ENCODE measurements at regions not wholly inside any gene's neighbourhood (a gene's known extent, or its start where the extent isn't known, plus 50 kb on each side); places are given as distances from the start of the nearest gene placed in this dataset.
"Not testable (repeated sequence)": the region's sequence is repeated elsewhere in the genome, so short reads cannot be mapped to it uniquely, and the experiment has no call there.

DNA sequence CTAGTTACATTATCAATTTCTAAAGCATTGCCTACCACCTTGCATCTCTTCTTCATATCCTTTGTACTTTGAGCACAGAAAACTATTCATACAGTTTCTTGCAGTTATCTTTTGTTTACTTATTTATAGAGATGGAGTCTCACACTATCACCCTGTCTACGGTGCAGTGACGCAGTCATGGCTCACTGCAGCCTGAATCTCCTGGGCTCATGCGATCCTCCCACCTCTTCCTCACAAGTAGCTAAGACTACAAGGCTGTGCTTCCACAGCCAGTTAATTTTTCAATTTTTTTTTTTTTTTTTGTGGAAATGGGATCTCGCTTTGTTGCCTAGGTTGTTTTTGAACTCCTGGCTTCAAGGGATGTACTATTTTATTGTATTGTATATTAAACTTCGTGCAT lies 158.0 kb downstream of the TTC6 start:
- Histone ChIP-seq H3K36me3 (ENCODE audit: control insufficient read depth in 2 of 2, insufficient read depth in 1 of 2, low read length in 2 of 2) (no peaks in the 10 kb centered on the region), H3K27ac (ENCODE audit: extremely low read depth, low read depth, low read length) (no peak overlapping the region), H3K4me3 (ENCODE audit: low read depth, low read length) (no peak overlapping the region), H3K9me3 (ENCODE audit: control insufficient read depth, insufficient read depth, low read depth, low read length) (no peaks in the 10 kb centered on the region), H3K4me1 (ENCODE audit: control insufficient read depth, insufficient read depth, low read length) (no peaks in the 10 kb centered on the region)
- ChIA-PET CTCF (no interaction called here), POLR2A (no interaction called here)
- TF ChIP-seq ZNF639 (tag by site-specific recombination; IDR thresholded peaks at IDR 0.05): no peak
- TF ChIP-seq ZNF37A (tag by site-specific recombination; IDR thresholded peaks at IDR 0.05): no peak
- no peak for TF ChIP-seq ZNF664 (tag by site-specific recombination; IDR thresholded peaks at IDR 0.05)
- no peak for TF ChIP-seq ZNF558 (tag by site-specific recombination; IDR thresholded peaks at IDR 0.05)
- no peak for TF ChIP-seq ZEB2 (tag by site-specific recombination; IDR thresholded peaks at IDR 0.05)
- no peak for TF ChIP-seq BCL11B (tag by site-specific recombination; IDR thresholded peaks at IDR 0.05; ENCODE audit: low read depth)
- no peak for TF ChIP-seq ZNF549 (tag by site-specific recombination; IDR thresholded peaks at IDR 0.05)
- TF ChIP-seq, protein P1, sequence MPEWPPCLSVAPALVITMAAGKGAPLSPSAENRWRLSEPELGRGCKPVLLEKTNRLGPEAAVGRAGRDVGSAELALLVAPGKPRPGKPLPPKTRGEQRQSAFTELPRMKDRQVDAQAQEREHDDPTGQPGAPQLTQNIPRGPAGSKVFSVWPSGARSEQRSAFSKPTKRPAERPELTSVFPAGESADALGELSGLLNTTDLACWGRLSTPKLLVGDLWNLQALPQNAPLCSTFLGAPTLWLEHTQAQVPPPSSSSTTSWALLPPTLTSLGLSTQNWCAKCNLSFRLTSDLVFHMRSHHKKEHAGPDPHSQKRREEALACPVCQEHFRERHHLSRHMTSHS (tag by site-specific recombination; IDR thresholded peaks at IDR 0.05): no peak
- TF ChIP-seq ZNF555 (tag by site-specific recombination; conservative IDR thresholded peaks at IDR 0.05): no peak
- TF ChIP-seq, protein P2, sequence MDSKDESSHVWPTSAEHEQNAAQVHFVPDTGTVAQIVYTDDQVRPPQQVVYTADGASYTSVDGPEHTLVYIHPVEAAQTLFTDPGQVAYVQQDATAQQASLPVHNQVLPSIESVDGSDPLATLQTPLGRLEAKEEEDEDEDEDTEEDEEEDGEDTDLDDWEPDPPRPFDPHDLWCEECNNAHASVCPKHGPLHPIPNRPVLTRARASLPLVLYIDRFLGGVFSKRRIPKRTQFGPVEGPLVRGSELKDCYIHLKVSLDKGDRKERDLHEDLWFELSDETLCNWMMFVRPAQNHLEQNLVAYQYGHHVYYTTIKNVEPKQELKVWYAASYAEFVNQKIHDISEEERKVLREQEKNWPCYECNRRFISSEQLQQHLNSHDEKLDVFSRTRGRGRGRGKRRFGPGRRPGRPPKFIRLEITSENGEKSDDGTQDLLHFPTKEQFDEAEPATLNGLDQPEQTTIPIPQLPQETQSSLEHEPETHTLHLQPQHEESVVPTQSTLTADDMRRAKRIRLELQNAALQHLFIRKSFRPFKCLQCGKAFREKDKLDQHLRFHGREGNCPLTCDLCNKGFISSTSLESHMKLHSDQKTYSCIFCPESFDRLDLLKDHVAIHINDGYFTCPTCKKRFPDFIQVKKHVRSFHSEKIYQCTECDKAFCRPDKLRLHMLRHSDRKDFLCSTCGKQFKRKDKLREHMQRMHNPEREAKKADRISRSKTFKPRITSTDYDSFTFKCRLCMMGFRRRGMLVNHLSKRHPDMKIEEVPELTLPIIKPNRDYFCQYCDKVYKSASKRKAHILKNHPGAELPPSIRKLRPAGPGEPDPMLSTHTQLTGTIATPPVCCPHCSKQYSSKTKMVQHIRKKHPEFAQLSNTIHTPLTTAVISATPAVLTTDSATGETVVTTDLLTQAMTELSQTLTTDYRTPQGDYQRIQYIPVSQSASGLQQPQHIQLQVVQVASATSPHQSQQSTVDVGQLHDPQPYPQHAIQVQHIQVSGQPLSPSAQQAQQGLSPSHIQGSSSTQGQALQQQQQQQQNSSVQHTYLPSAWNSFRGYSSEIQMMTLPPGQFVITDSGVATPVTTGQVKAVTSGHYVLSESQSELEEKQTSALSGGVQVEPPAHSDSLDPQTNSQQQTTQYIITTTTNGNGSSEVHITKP (tag by site-specific recombination; IDR thresholded peaks at IDR 0.05): no peak
- TF ChIP-seq ZNF174 (tag by site-specific recombination; IDR thresholded peaks at IDR 0.05): no peak
- TF ChIP-seq ZNF621 (tag by site-specific recombination; IDR thresholded peaks at IDR 0.05): no peak
- TF ChIP-seq ZNF16 (tag by site-specific recombination; IDR thresholded peaks at IDR 0.05; ENCODE audit: low read depth): no peak
- TF ChIP-seq, protein P3, sequence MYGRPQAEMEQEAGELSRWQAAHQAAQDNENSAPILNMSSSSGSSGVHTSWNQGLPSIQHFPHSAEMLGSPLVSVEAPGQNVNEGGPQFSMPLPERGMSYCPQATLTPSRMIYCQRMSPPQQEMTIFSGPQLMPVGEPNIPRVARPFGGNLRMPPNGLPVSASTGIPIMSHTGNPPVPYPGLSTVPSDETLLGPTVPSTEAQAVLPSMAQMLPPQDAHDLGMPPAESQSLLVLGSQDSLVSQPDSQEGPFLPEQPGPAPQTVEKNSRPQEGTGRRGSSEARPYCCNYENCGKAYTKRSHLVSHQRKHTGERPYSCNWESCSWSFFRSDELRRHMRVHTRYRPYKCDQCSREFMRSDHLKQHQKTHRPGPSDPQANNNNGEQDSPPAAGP (tag by site-specific recombination; IDR thresholded peaks at IDR 0.05): no peak
- no peak for TF ChIP-seq ZNF626 (tag by site-specific recombination; IDR thresholded peaks at IDR 0.05)
- TF ChIP-seq KLF1 (tag by site-specific recombination; IDR thresholded peaks at IDR 0.05): no peak
- TF ChIP-seq ZNF521 (tag by site-specific recombination; IDR thresholded peaks at IDR 0.05): no peak
- no peak for TF ChIP-seq ZBTB1 (tag by site-specific recombination; IDR thresholded peaks at IDR 0.05)

DNA sequence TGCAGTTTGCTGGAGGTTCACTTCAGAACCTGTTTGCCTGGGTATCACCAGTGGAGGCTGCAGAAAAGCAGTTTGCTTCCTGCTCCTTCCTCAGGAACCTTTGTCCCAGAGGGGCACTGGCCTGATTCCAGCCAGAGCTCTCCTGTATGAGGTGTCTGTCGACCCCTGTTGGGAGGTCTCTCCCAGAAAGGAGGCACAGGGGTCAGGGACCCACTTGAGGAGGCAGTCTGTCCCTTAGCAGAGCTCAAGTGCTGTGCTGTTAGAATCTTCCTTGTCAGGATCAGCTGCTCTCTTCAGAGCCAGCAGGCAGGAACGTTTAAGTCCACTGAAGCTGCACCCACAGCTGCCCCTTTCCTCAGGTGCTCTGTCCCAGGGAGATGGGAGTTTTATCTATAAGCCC lies 164.8 kb downstream of the TTC6 start:
- POLR2A ChIA-PET; H3K4me3 ChIP-seq (ENCODE audit: low read depth, low read length); H3K27ac ChIP-seq (ENCODE audit: extremely low read depth, low read depth, low read length); H3K36me3 ChIP-seq (ENCODE audit: control insufficient read depth in 2 of 2, insufficient read depth in 1 of 2, low read length in 2 of 2); H3K9me3 ChIP-seq (ENCODE audit: control insufficient read depth, insufficient read depth, low read depth, low read length); CTCF ChIA-PET; H3K4me1 ChIP-seq (ENCODE audit: control insufficient read depth, insufficient read depth, low read length): not testable (repeated sequence)
